ENCODE measurements at regions not wholly inside any gene's neighbourhood (a gene's known extent, or its start where the extent isn't known, plus 50 kb on each side); places are given as distances from the start of the nearest gene placed in this dataset.

- no peak for TF ChIP-seq CTCF (IDR thresholded peaks at IDR 0.05)
- no peak for TF ChIP-seq EP300 (IDR thresholded peaks at IDR 0.05)
- no peak for TF ChIP-seq POLR2A (IDR thresholded peaks at IDR 0.05)
- no peak overlapping the region for H3K27ac ChIP-seq
- no peaks in the 10 kb centered on the region for H3K36me3 ChIP-seq
- no peaks in the 10 kb centered on the region for H3K27me3 ChIP-seq
- DNase-seq (ENCODE audit: low spot score in 2 of 2), result no peak
- H3K4me1 ChIP-seq, result no peaks in the 10 kb centered on the region
- 77 to 78% methylated on average over 4 of the region's 4 CpGs for WGBS, 2 donors
- H3K4me3 ChIP-seq, result no peak overlapping the region
- H3K9me3 ChIP-seq, result peaks cover 0 to under 1% (median 0%) of the 10 kb centered on the region in 4 donors
Measured at GRCh38 chr7:17166824-17167379, 131.6 kb upstream of the AHR start.

DNA sequence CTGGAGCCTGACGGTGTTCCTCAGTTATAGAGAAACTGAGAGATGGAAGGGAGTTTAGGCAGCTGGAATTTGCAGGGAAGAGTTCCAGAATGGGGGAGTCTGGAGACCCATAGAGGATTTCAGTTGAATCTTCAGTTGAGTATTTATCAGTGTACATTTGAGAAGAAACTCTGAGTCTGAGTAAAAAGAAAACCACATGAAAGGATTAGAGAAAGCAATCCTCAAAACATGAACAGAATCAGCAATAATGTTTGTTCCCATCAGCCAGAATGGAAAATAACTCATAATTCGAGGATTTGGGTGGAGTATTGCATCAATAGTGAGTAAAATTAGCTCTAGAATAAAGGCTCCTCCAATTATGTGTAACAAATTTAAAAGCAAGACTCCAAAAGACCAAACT, 130.0 kb upstream of the AHR start:
- no peak overlapping the region for H3K27ac ChIP-seq
- H3K36me3 ChIP-seq, result no peaks in the 10 kb centered on the region
- H3K4me3 ChIP-seq, result no peak overlapping the region
- H3K4me1 ChIP-seq, result no peaks in the 10 kb centered on the region
- peaks cover 0 to 14% (median 0%) of the 10 kb centered on the region in 4 donors for H3K9me3 ChIP-seq
- DNase-seq (ENCODE audit: low spot score in 2 of 2), result no peak
- no peaks in the 10 kb centered on the region for H3K27me3 ChIP-seq
- WGBS, 2 donors, result 66 to 76% methylated on average over 2 of the region's 2 CpGs
- TF ChIP-seq EP300 (IDR thresholded peaks at IDR 0.05) (no peak), POLR2A (IDR thresholded peaks at IDR 0.05) (no peak), CTCF (IDR thresholded peaks at IDR 0.05) (no peak)

GRCh38 chr7:17171427-17171826, 127.0 kb upstream of the AHR start:
- no peak overlapping the region for H3K27ac ChIP-seq
- peaks cover 0 to 14% (median 0%) of the 10 kb centered on the region in 4 donors for H3K9me3 ChIP-seq
- no peak overlapping the region for H3K4me3 ChIP-seq
- WGBS, 2 donors, result 96 to 97% methylated on average over 3 of the region's 3 CpGs
- H3K36me3 ChIP-seq, result no peaks in the 10 kb centered on the region
- no peaks in the 10 kb centered on the region for H3K4me1 ChIP-seq
- no peak for TF ChIP-seq POLR2A (IDR thresholded peaks at IDR 0.05)
- TF ChIP-seq EP300 (IDR thresholded peaks at IDR 0.05), result no peak
- no peak for TF ChIP-seq CTCF (IDR thresholded peaks at IDR 0.05)
- no peaks in the 10 kb centered on the region for H3K27me3 ChIP-seq
- DNase-seq (ENCODE audit: low spot score in 2 of 2), result no peak

DNA sequence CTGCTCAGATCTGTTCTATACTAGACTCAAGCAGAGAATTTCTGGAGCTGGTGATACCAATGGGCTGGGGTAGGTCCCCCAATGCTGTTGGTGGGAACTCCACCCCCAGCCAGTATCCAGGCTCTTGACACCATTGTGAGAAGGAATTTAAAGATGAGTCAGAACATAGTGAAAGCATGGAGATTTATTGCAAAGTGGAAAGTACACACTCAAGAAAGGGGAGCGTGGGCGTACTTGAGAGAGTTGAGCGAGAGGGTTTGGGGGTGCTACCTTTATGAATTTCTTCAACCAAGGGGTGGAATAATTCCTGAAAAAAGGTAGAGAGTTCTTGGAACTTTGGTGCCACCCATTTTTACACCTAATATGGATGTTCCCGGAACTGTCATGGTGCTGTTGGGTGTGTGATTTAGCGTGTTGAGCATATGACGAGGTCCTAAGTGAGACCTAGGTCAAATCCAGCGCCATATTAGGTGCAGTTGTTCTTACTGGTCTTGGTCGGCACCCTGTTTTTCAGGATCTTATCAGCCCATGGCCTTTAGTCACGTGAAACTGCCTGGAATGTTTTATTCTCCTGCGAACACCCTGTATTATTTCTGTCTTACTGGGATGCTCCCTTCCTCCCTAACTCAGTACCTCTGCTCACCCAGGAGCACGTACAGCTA, 122.0 kb upstream of the AHR start:
- Histone ChIP-seq H3K27me3 (no peaks in the 10 kb centered on the region), H3K36me3 (no peaks in the 10 kb centered on the region), H3K9me3 (peaks cover 0 to 14% (median 0%) of the 10 kb centered on the region in 4 donors), H3K4me3 (no peak overlapping the region), H3K27ac (no peak overlapping the region), H3K4me1 (no peaks in the 10 kb centered on the region)
- no peak for DNase-seq (ENCODE audit: low spot score in 2 of 2)
- WGBS, 2 donors, result 96 to 97% methylated on average over 11 of the region's 11 CpGs
- TF ChIP-seq EP300 (IDR thresholded peaks at IDR 0.05) (no peak), CTCF (IDR thresholded peaks at IDR 0.05) (no peak), POLR2A (IDR thresholded peaks at IDR 0.05) (no peak)

- Histone ChIP-seq H3K9me3 (no peaks in the 10 kb centered on the region), H3K27me3 (no peaks in the 10 kb centered on the region), H3K36me3 (no peaks in the 10 kb centered on the region), H3K27ac (no peak overlapping the region), H3K4me1 (no peaks in the 10 kb centered on the region), H3K4me3 (no peak overlapping the region)
- no peak for TF ChIP-seq EP300 (IDR thresholded peaks at IDR 0.05)
- TF ChIP-seq POLR2A (IDR thresholded peaks at IDR 0.05), result no peak
- no peak for TF ChIP-seq CTCF (IDR thresholded peaks at IDR 0.05)
- no peak for DNase-seq (ENCODE audit: low spot score in 2 of 2)
- WGBS, 2 donors, result 88 to 95% methylated on average over 2 of the region's 2 CpGs
Measured at GRCh38 chr7:17178545-17178944, 119.9 kb upstream of the AHR start.

Data from tibial nerve (tissue), 4 donors.